Astrocyte (in vitro differentiated cells and primary cell): ENCODE measurements at regions not wholly inside any gene's neighbourhood (a gene's known extent, or its start where the extent isn't known, plus 50 kb on each side); places are given as distances from the start of the nearest gene placed in this dataset.

Experiments used
- DNase-seq: peaks from one replicate; pipeline ENCODE4 v3.0.0-alpha.2; 2010; ENCODE audit warnings: low read depth
- FAIRE-seq: peaks from 2 replicates; lab custom pipeline; 2011; peaks lifted over from hg19 to GRCh38; lab: Jason Lieb, UNC
- H2AFZ ChIP-seq: 2 replicates; pipeline ENCODE4 v1.6.0; 2012; ENCODE audit warnings: low read depth, low read length, inconsistent platforms
- H3K27ac ChIP-seq: 2 replicates; pipeline ENCODE4 v1.5.1; 2011; ENCODE audit warnings: low read depth, low read length, inconsistent platforms
- H3K27me3 ChIP-seq: 2 replicates; pipeline ENCODE4 v1.6.0; 2011; ENCODE audit warnings: low read length, inconsistent platforms; ENCODE audit not compliant: insufficient read depth
- H3K36me3 ChIP-seq: 2 replicates; pipeline ENCODE4 v1.5.1; 2011; ENCODE audit warnings: low read length, inconsistent platforms; ENCODE audit not compliant: insufficient read depth
- H3K4me1 ChIP-seq: 2 replicates; pipeline ENCODE4 v1.5.1; 2011; ENCODE audit warnings: low read length, inconsistent platforms; ENCODE audit not compliant: insufficient read depth
- H3K4me2 ChIP-seq: 2 replicates; pipeline ENCODE4 v1.6.0; 2012; ENCODE audit warnings: low read length, inconsistent platforms
- H3K4me3 ChIP-seq: 2 replicates; pipeline ENCODE4 v1.5.1; 2011; ENCODE audit warnings: low read depth, mild to moderate bottlenecking, low read length, inconsistent platforms; ENCODE audit not compliant: insufficient read depth
- H3K79me2 ChIP-seq: 2 replicates; pipeline ENCODE4 v1.6.0; 2012; ENCODE audit warnings: mild to moderate bottlenecking, low read length, inconsistent platforms; ENCODE audit not compliant: insufficient read depth
- H3K9ac ChIP-seq: 2 replicates; pipeline ENCODE4 v1.6.0; 2012; ENCODE audit warnings: mild to moderate bottlenecking, low read length, inconsistent platforms
- H3K9me3 ChIP-seq: 2 replicates; pipeline ENCODE4 v1.5.1; 2012; ENCODE audit warnings: low read depth, mild to moderate bottlenecking, low read length, inconsistent platforms; ENCODE audit not compliant: insufficient read depth
- H4K20me1 ChIP-seq: 2 replicates; pipeline ENCODE4 v1.6.0; 2012; ENCODE audit warnings: low read length, inconsistent platforms; ENCODE audit not compliant: insufficient read depth
- H3K27ac Mint-ChIP-seq: one replicate; pipeline ENCODE4 v1.8.0; 2021; ENCODE audit warnings: mild to moderate bottlenecking, mixed read lengths; ENCODE audit not compliant: unreplicated experiment
- H3K27me3 Mint-ChIP-seq: one replicate; pipeline ENCODE4 v1.8.0; 2021; ENCODE audit warnings: low read depth, mixed read lengths; ENCODE audit not compliant: unreplicated experiment
- H3K36me3 Mint-ChIP-seq: one replicate; pipeline ENCODE4 v1.8.0; 2021; ENCODE audit warnings: low read depth, mixed read lengths; ENCODE audit not compliant: unreplicated experiment
- H3K4me1 Mint-ChIP-seq: one replicate; pipeline ENCODE4 v1.8.0; 2021; ENCODE audit warnings: low read depth, mixed read lengths; ENCODE audit not compliant: unreplicated experiment
- H3K4me3 Mint-ChIP-seq: one replicate; pipeline ENCODE4 v1.8.0; 2021; ENCODE audit warnings: mild to moderate bottlenecking, moderate library complexity, mixed read lengths; ENCODE audit not compliant: unreplicated experiment
- H3K9me3 Mint-ChIP-seq: one replicate; pipeline ENCODE4 v1.8.0; 2021; ENCODE audit warnings: mild to moderate bottlenecking, mixed read lengths; ENCODE audit not compliant: unreplicated experiment
- EZH2 ChIP-seq: IDR thresholded peaks from 2 replicates; pipeline ENCODE4 v1.6.1; 2012; ENCODE audit warnings: mild to moderate bottlenecking, low read length, inconsistent platforms; ENCODE audit not compliant: insufficient read depth
- TF ChIP-seq, protein P1 (sequence below): IDR thresholded peaks from 2 replicates; pipeline ENCODE4 v1.5.1; 2011; ENCODE audit warnings: low read depth, mild to moderate bottlenecking, inconsistent platforms, low read length, moderate library complexity; ENCODE audit not compliant: insufficient read depth

GRCh38 chr3:159559771-159560170 is 428.9 kb upstream of the IL12A start:
- H3K4me1 Mint-ChIP-seq = peaks cover 2% of the 10 kb centered on the region
- Histone ChIP-seq H3K4me3 (no peak overlapping the region), H3K4me2 (no peak overlapping the region), H3K9ac (no peak overlapping the region), H3K79me2 (no peaks in the 10 kb centered on the region), H3K27me3 (peaks cover 3% of the 10 kb centered on the region), H3K9me3 (no peaks in the 10 kb centered on the region), H3K4me1 (no peaks in the 10 kb centered on the region), H2AFZ (no peak overlapping the region), H3K27ac (no peak overlapping the region), H4K20me1 (no peaks in the 10 kb centered on the region), H3K36me3 (no peaks in the 10 kb centered on the region)
- no peaks in the 10 kb centered on the region for H3K9me3 Mint-ChIP-seq
- no peak overlapping the region for H3K27ac Mint-ChIP-seq
- FAIRE-seq = no peak
- DNase-seq = peak; percentile 10
- H3K4me3 Mint-ChIP-seq = no peak overlapping the region
- H3K36me3 Mint-ChIP-seq = no peaks in the 10 kb centered on the region
- peaks cover 6% of the 10 kb centered on the region for H3K27me3 Mint-ChIP-seq
- no peak for TF ChIP-seq EZH2
- TF ChIP-seq, protein P1, sequence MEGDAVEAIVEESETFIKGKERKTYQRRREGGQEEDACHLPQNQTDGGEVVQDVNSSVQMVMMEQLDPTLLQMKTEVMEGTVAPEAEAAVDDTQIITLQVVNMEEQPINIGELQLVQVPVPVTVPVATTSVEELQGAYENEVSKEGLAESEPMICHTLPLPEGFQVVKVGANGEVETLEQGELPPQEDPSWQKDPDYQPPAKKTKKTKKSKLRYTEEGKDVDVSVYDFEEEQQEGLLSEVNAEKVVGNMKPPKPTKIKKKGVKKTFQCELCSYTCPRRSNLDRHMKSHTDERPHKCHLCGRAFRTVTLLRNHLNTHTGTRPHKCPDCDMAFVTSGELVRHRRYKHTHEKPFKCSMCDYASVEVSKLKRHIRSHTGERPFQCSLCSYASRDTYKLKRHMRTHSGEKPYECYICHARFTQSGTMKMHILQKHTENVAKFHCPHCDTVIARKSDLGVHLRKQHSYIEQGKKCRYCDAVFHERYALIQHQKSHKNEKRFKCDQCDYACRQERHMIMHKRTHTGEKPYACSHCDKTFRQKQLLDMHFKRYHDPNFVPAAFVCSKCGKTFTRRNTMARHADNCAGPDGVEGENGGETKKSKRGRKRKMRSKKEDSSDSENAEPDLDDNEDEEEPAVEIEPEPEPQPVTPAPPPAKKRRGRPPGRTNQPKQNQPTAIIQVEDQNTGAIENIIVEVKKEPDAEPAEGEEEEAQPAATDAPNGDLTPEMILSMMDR = no peak

GRCh38 chr3:159560214-159560979 is 428.2 kb upstream of the IL12A start:
- no peak overlapping the region for H2AFZ ChIP-seq
- H3K79me2 ChIP-seq = no peaks in the 10 kb centered on the region
- TF ChIP-seq, protein P1 = no peak
- TF ChIP-seq EZH2 = no peak
- FAIRE-seq (no peak), DNase-seq (no peak)
- no peaks in the 10 kb centered on the region for H3K36me3 ChIP-seq
- no peaks in the 10 kb centered on the region for H3K36me3 Mint-ChIP-seq
- no peaks in the 10 kb centered on the region for H4K20me1 ChIP-seq
- H3K9me3 ChIP-seq = no peaks in the 10 kb centered on the region
- H3K4me1 Mint-ChIP-seq = peaks cover 2% of the 10 kb centered on the region
- H3K27ac ChIP-seq = no peak overlapping the region
- peaks cover 3% of the 10 kb centered on the region for H3K27me3 ChIP-seq
- no peak overlapping the region for H3K4me3 Mint-ChIP-seq
- no peak overlapping the region for H3K4me3 ChIP-seq
- H3K27ac Mint-ChIP-seq = no peak overlapping the region
- no peaks in the 10 kb centered on the region for H3K4me1 ChIP-seq
- peaks cover 6% of the 10 kb centered on the region for H3K27me3 Mint-ChIP-seq
- H3K9ac ChIP-seq = no peak overlapping the region
- H3K9me3 Mint-ChIP-seq = no peaks in the 10 kb centered on the region
- H3K4me2 ChIP-seq = no peak overlapping the region

DNA sequence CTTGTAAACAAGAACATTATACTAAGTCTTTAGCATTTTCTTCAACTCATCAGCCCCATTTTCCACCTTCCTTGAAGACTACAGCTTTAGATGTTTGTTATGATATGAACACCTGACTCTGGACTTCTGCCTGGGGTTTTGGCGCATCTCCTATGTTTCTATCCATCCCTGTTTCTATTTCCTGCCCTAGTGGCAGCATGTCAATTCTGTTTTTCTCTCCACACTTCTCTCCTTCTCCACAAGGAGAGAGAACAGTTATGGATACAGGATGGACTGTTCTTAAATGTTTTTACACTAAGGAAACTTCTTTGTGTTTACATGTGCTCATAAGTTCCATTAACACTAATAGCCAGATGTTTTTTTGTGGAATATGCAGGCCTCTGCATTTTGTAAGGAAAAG is 423.3 kb upstream of the IL12A start:
- peaks cover 3% of the 10 kb centered on the region for H3K9me3 Mint-ChIP-seq
- TF ChIP-seq, protein P1 = no peak
- no peak for TF ChIP-seq EZH2
- H3K36me3 Mint-ChIP-seq = no peaks in the 10 kb centered on the region
- H3K4me1 ChIP-seq = no peaks in the 10 kb centered on the region
- DNase-seq = no peak
- no peak overlapping the region for H3K4me3 Mint-ChIP-seq
- H3K27me3 ChIP-seq = no peaks in the 10 kb centered on the region
- H3K9me3 ChIP-seq = no peaks in the 10 kb centered on the region
- H3K36me3 ChIP-seq = no peaks in the 10 kb centered on the region
- peaks cover 2% of the 10 kb centered on the region for H3K4me1 Mint-ChIP-seq
- no peak overlapping the region for H3K4me2 ChIP-seq
- no peak overlapping the region for H3K27ac Mint-ChIP-seq
- no peaks in the 10 kb centered on the region for H4K20me1 ChIP-seq
- H2AFZ ChIP-seq = no peak overlapping the region
- H3K4me3 ChIP-seq = no peak overlapping the region
- H3K27ac ChIP-seq = no peak overlapping the region
- H3K79me2 ChIP-seq = no peaks in the 10 kb centered on the region
- no peak overlapping the region for H3K9ac ChIP-seq
- no peak for FAIRE-seq
- peaks cover 5% of the 10 kb centered on the region for H3K27me3 Mint-ChIP-seq
